Pancreas (tissue), 10 donors: ENCODE measurements at regions not wholly inside any gene's neighbourhood (a gene's known extent, or its start where the extent isn't known, plus 50 kb on each side); places are given as distances from the start of the nearest gene placed in this dataset.
"Not testable (repeated sequence)": the region's sequence is repeated elsewhere in the genome, so short reads cannot be mapped to it uniquely, and the experiment has no call there.

Source experiments
- ATAC-seq, 4 donors: fragments of 200-7000 bp; cut with Tn5 transposase; one replicate each; pipeline versions ENCODE4 v1.8.0 to v1.9.1; 2020; ENCODE audit warnings: mild to moderate bottlenecking in 4 of 4, moderate library complexity in 4 of 4
- DNase-seq, 6 donors: peaks; one replicate each; pipeline ENCODE4 v3.0.0-alpha.2; 2020
- FAIRE-seq: peaks from 2 replicates; lab custom pipeline; 2012; peaks lifted over from hg19 to GRCh38; lab: Jason Lieb, UNC
- H3K27ac ChIP-seq, 4 donors: fragments of 200-600 bp; sonication (generic); 1 replicate in 3 of 4; 2 replicates in 1 of 4; pipeline versions ENCODE4 v1.5.0 to v1.8.0; 2020
- H3K27me3 ChIP-seq, 4 donors: fragments of 200-600 bp; one replicate each; pipeline ENCODE4 v1.8.0; 2021
- H3K36me3 ChIP-seq, 3 donors: fragments of 200-600 bp; sonication (generic) in 1 of 3; one replicate each; pipeline versions ENCODE4 v1.5.0 to v1.8.0; 2020 to 2021
- H3K4me1 ChIP-seq, 3 donors: fragments of 200-600 bp; one replicate each; pipeline ENCODE4 v1.8.0; 2021
- H3K4me3 ChIP-seq, 4 donors: fragments of 200-600 bp; sonication (generic) in 2 of 4; one replicate each; pipeline versions ENCODE4 v1.5.0 to v1.8.0; 2020 to 2021
- H3K9me3 ChIP-seq, 4 donors: fragments of 200-600 bp; one replicate each; pipeline ENCODE4 v1.8.0; 2021
- WGBS, 2 donors: extraction: QIAGEN DNeasy Blood & Tissue Kit; methylation state at CpG; one replicate each; pipeline ENCODE4 v1.1.7; 2013; 5-methylcytosine and 5-hydroxymethylcytosine counted together
- intact Hi-C, 3 donors: fragments of 100-400 bp; cut with DNase I; formaldehyde crosslinking; loops; one replicate each; pipeline versions ENCODE4 v1.11.1 to v1.14.2; 2022
- TF ChIP-seq, protein P1 (sequence below), 4 donors: fragments of 200-600 bp; sonication (generic) in 3 of 4; IDR thresholded peaks; one replicate each; pipeline versions ENCODE4 v1.5.0 to v1.8.0; 2021; ENCODE audit warnings: antibody characterized with exemption in 4 of 4
- donor health status: healthy with polysubstance abuse.
- donor health status: DM: no; HTN: no; CAD: no; lungs with moderate emphysema.
- donor health status: DM: no; HTN: no; CAD: no.
- donor health status: control.
- donor health status: control.
- donor health status: Bipolar disorder and iron deficiency.
- donor health status: DM: yes; HTN: yes; CAD: no.
- donor health status: DM: no; HTN: no; CAD: no.
- donor health status: DM: no; HTN: no; CAD: no.
- donor health status: DM: yes; HTN: yes; CAD: no.

DNA sequence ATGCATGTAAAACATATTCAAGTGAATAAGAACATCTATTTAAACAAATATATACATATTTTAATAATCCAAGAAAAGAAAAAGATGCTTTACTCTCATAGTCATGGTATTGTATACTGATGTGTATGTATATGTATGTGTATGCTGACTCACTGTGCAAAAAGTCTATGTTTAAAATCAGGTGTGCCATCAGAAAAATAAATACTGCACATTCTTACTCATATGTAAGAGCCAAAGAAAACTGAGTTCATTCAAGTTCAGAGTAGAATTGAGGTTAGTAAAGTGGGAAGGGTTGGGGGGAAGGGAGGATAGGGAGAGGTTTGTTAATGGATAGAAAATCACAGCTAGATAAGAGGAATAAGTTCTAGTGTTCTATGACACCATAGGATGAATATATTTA, 403.9 kb upstream of the SMIM31 start:
- no peaks in the 10 kb centered on the region for H3K4me1 ChIP-seq
- ATAC-seq (no peak), DNase-seq (no peak), FAIRE-seq (no peak)
- no peaks in the 10 kb centered on the region for H3K27me3 ChIP-seq
- no peak overlapping the region for H3K4me3 ChIP-seq
- no peaks in the 10 kb centered on the region for H3K9me3 ChIP-seq
- no peak overlapping the region for H3K27ac ChIP-seq
- H3K36me3 ChIP-seq = no peaks in the 10 kb centered on the region
- TF ChIP-seq, protein P1, sequence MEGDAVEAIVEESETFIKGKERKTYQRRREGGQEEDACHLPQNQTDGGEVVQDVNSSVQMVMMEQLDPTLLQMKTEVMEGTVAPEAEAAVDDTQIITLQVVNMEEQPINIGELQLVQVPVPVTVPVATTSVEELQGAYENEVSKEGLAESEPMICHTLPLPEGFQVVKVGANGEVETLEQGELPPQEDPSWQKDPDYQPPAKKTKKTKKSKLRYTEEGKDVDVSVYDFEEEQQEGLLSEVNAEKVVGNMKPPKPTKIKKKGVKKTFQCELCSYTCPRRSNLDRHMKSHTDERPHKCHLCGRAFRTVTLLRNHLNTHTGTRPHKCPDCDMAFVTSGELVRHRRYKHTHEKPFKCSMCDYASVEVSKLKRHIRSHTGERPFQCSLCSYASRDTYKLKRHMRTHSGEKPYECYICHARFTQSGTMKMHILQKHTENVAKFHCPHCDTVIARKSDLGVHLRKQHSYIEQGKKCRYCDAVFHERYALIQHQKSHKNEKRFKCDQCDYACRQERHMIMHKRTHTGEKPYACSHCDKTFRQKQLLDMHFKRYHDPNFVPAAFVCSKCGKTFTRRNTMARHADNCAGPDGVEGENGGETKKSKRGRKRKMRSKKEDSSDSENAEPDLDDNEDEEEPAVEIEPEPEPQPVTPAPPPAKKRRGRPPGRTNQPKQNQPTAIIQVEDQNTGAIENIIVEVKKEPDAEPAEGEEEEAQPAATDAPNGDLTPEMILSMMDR (IDR thresholded peaks at IDR 0.05) = no peak
- intact Hi-C loops = no loop called here

DNA sequence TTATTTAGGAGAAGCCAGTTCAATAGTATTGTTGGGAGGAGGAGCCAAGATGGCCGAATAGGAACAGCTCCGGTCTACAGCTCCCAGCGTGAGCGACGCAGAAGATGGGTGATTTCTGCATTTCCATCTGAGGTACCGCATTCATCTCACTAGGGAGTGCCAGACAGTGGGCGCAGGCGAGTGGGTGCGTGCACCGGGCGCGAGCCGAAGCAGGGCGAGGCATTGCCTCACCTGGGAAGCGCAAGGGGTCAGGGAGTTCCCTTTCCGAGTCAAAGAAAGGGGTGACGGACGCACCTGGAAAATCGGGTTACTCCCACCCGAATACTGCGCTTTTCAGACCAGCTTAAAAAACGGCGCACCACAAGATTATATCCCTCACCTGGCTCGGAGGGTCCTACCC, 403.2 kb upstream of the SMIM31 start:
- H3K36me3 ChIP-seq, H3K4me1 ChIP-seq, intact Hi-C loops, DNase-seq, ATAC-seq, FAIRE-seq, H3K9me3 ChIP-seq, H3K27ac ChIP-seq, H3K27me3 ChIP-seq, H3K4me3 ChIP-seq: not testable (repeated sequence)
- WGBS, 2 donors = 81 to 90% methylated on average over 17 to 24 of the region's 24 CpGs

DNA sequence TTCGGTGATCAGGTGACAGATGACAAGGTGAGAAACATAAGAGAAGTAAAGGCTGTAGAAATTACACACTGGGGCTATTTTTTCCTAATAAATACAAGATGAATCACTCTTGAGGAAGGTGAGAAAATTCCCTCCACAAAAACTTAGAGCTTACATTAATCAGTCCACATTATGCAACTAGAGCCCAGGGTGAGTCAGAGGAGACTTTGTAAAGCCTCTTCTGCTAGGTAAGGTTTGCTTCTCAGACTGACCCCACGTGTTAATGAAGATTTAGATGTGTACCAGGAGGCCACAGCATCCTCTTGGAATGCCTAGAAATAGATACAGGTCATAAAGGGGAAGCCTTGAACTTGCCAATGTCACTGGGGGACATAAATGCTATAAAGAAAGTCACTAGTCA, 396.0 kb upstream of the SMIM31 start:
- intact Hi-C loops = no loop called here
- 24 to 37% methylated on average over 2 of the region's 2 CpGs for WGBS, 2 donors
- no peak overlapping the region for H3K4me3 ChIP-seq
- no peaks in the 10 kb centered on the region for H3K36me3 ChIP-seq
- DNase-seq = no peak
- no peaks in the 10 kb centered on the region for H3K9me3 ChIP-seq
- no peaks in the 10 kb centered on the region for H3K27me3 ChIP-seq
- TF ChIP-seq, protein P1 (IDR thresholded peaks at IDR 0.05) = no peak
- FAIRE-seq = no peak
- ATAC-seq = no peak
- no peak overlapping the region for H3K27ac ChIP-seq
- no peaks in the 10 kb centered on the region for H3K4me1 ChIP-seq

DNA sequence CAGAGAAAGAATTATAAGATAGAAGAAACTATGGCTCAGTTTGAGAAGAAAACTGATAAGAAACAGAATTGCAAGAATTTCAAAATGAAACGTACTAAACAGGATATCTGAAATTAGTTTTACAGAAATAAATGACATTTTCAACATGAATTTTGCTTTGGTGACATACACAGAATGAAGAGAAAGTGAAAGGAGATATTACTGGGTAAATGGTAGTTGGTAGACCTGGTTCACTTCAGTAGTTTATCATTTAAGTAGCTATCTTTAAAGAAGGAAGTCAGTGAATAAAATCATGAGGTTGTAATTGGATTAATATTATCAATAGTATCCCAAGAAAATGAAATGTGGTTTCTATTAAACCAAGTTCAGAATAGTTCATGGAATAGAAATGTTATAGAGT, 395.5 kb upstream of the SMIM31 start:
- no peaks in the 10 kb centered on the region for H3K4me1 ChIP-seq
- 56 to 79% methylated on average over 1 of the region's 1 CpG for WGBS, 2 donors

DNA sequence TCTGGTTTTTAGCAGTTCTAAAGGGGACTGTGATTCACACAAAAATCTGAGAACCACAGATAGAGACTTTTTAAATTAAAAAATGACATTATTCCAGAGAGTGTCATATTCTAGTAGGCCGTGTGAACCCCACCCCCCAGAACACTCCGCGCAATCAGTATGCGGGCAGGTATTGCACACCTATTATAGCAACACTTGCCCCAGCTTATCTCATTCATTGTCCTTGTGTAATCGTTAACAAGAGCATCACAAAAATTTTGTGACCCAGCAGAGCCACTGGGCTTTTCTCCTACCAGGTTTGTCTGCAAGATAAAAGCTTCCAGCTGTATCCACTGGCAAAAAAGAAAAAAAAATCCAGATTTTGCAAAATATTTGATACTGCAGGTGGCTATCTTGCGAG, 394.1 kb upstream of the SMIM31 start:
- TF ChIP-seq, protein P1 (IDR thresholded peaks at IDR 0.05) = no peak
- Histone ChIP-seq H3K9me3 (no peaks in the 10 kb centered on the region), H3K27me3 (no peaks in the 10 kb centered on the region), H3K4me1 (no peaks in the 10 kb centered on the region), H3K36me3 (no peaks in the 10 kb centered on the region), H3K4me3 (no peak overlapping the region), H3K27ac (no peak overlapping the region)
- intact Hi-C loops = no loop called here
- DNase-seq (no peak), FAIRE-seq (no peak), ATAC-seq (no peak)
- 40 to 44% methylated on average over 6 of the region's 6 CpGs for WGBS, 2 donors

More for the DNA sequence above, 395.5 kb upstream of the SMIM31 start:
- FAIRE-seq (no peak), ATAC-seq (no peak), DNase-seq (no peak)
- Histone ChIP-seq H3K27me3 (no peaks in the 10 kb centered on the region), H3K27ac (no peak overlapping the region), H3K36me3 (no peaks in the 10 kb centered on the region), H3K4me3 (no peak overlapping the region), H3K9me3 (no peaks in the 10 kb centered on the region)
- TF ChIP-seq, protein P1 (IDR thresholded peaks at IDR 0.05) = no peak
- intact Hi-C loops = no loop called here

DNA sequence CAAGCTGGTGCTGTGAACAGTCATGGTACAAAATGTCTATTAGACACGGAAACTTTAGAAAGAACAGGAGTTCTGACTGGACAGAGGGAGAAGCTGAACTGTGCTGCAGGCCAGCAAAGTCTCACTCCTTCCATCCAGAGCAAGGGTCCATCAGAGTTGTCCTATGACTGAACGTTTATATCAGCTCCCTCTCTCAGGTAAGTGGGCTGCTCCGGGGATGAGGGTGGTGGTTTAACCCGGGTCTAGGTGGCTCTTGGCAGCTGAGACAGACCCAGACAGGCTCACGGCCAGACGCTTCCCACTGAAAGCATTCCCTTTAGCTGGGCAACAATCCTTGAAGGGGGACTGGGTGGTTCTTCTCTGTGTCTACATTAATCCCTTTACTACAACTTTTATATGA, 385.0 kb upstream of the SMIM31 start:
- Histone ChIP-seq H3K4me1 (no peaks in the 10 kb centered on the region), H3K4me3 (no peak overlapping the region), H3K9me3 (no peaks in the 10 kb centered on the region), H3K36me3 (no peaks in the 10 kb centered on the region), H3K27me3 (peaks cover 0 to 3% (median 0%) of the 10 kb centered on the region in 4 donors), H3K27ac (no peak overlapping the region)
- intact Hi-C loops = no loop called here
- no peak for DNase-seq
- no peak for FAIRE-seq
- TF ChIP-seq, protein P1 (IDR thresholded peaks at IDR 0.05) = no peak
- WGBS, 2 donors = 44 to 62% methylated on average over 6 of the region's 6 CpGs
- ATAC-seq = no peak
